HEK293 (cell line): ENCODE measurements at regions not wholly inside any gene's neighbourhood (a gene's known extent, or its start where the extent isn't known, plus 50 kb on each side); places are given as distances from the start of the nearest gene placed in this dataset.

Experiments used
- CTCF ChIP-seq: fragments of 450-650 bp; formaldehyde crosslinking; IDR thresholded peaks from 2 replicates; pipeline ENCODE4 v1.5.1; 2016; ENCODE audit warnings: missing biosample characterization, missing genetic modification characterization
- GLI4 ChIP-seq: fragments of 450-650 bp; formaldehyde crosslinking; IDR thresholded peaks from 2 replicates; pipeline ENCODE4 v1.5.1; 2016; ENCODE audit warnings: missing biosample characterization, missing genetic modification characterization
- HOXC10 ChIP-seq: sonication (generic); formaldehyde crosslinking; IDR thresholded peaks from 2 replicates; pipeline ENCODE4 v1.8.1; 2023; ENCODE audit warnings: mild to moderate bottlenecking, missing genetic modification reagents
- PATZ1 ChIP-seq: fragments of 450-650 bp; formaldehyde crosslinking; IDR thresholded peaks from 2 replicates; pipeline ENCODE4 v1.5.1; 2016; ENCODE audit warnings: missing biosample characterization, missing genetic modification characterization
- YY1 ChIP-seq: fragments of 450-650 bp; formaldehyde crosslinking; IDR thresholded peaks from 2 replicates; pipeline ENCODE4 v1.5.1; 2018; ENCODE audit warnings: missing biosample characterization, missing genetic modification characterization
- ZBTB21 ChIP-seq: fragments of 450-650 bp; formaldehyde crosslinking; IDR thresholded peaks from 2 replicates; pipeline ENCODE4 v1.5.1; 2017; ENCODE audit warnings: missing biosample characterization, missing genetic modification characterization
- ZFHX2 ChIP-seq: fragments of 450-650 bp; formaldehyde crosslinking; conservative IDR thresholded peaks from 2 replicates; pipeline ENCODE4 v1.5.1; 2016; ENCODE audit warnings: missing biosample characterization, missing genetic modification characterization
- ZNF214 ChIP-seq: fragments of 450-650 bp; formaldehyde crosslinking; IDR thresholded peaks from 2 replicates; pipeline ENCODE4 v1.5.1; 2017; ENCODE audit warnings: missing biosample characterization, mild to moderate bottlenecking, missing genetic modification characterization, borderline replicate concordance
- ZNF449 ChIP-seq: fragments of 450-650 bp; formaldehyde crosslinking; IDR thresholded peaks from 2 replicates; pipeline ENCODE4 v1.5.1; 2017; ENCODE audit warnings: missing biosample characterization, mild to moderate bottlenecking, missing genetic modification characterization, moderate library complexity
- ZNF488 ChIP-seq: fragments of 450-650 bp; formaldehyde crosslinking; IDR thresholded peaks from 2 replicates; pipeline ENCODE4 v1.5.1; 2016; ENCODE audit warnings: missing biosample characterization, missing genetic modification characterization
- ZNF776 ChIP-seq: fragments of 450-650 bp; formaldehyde crosslinking; IDR thresholded peaks from 2 replicates; pipeline ENCODE4 v1.5.0; 2017; ENCODE audit warnings: missing biosample characterization, missing genetic modification characterization, borderline replicate concordance
- TF ChIP-seq, protein P1 (sequence below): fragments of 450-650 bp; formaldehyde crosslinking; IDR thresholded peaks from 2 replicates; pipeline ENCODE4 v1.5.1; 2016; ENCODE audit warnings: missing biosample characterization, missing genetic modification characterization, borderline replicate concordance
- TF ChIP-seq, protein P2 (sequence below): fragments of 450-650 bp; formaldehyde crosslinking; IDR thresholded peaks from 2 replicates; pipeline ENCODE4 v1.5.1; 2017; ENCODE audit warnings: missing biosample characterization, missing genetic modification characterization

DNA sequence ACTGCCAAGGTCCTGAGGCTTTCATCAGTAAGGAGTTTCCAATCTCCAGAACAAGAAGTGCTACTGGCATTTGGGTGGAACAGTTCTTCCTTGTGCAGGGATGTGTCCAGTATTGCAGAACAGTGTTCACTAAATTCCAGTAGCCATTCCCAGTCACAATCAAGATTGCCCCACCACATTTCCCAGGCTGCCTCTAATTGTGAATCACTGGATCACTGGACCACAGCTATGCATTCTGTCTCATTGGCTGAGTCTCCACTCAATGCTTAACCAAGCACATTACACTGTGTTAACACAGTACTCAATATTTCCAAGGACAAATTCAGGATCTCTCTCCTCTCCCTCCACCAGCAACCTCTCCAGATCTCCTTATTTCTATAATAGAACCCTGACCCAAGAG, 160.2 kb upstream of the CCDC150 start:
- no peak for TF ChIP-seq ZNF449 (tag by site-specific recombination)
- TF ChIP-seq, protein P1, sequence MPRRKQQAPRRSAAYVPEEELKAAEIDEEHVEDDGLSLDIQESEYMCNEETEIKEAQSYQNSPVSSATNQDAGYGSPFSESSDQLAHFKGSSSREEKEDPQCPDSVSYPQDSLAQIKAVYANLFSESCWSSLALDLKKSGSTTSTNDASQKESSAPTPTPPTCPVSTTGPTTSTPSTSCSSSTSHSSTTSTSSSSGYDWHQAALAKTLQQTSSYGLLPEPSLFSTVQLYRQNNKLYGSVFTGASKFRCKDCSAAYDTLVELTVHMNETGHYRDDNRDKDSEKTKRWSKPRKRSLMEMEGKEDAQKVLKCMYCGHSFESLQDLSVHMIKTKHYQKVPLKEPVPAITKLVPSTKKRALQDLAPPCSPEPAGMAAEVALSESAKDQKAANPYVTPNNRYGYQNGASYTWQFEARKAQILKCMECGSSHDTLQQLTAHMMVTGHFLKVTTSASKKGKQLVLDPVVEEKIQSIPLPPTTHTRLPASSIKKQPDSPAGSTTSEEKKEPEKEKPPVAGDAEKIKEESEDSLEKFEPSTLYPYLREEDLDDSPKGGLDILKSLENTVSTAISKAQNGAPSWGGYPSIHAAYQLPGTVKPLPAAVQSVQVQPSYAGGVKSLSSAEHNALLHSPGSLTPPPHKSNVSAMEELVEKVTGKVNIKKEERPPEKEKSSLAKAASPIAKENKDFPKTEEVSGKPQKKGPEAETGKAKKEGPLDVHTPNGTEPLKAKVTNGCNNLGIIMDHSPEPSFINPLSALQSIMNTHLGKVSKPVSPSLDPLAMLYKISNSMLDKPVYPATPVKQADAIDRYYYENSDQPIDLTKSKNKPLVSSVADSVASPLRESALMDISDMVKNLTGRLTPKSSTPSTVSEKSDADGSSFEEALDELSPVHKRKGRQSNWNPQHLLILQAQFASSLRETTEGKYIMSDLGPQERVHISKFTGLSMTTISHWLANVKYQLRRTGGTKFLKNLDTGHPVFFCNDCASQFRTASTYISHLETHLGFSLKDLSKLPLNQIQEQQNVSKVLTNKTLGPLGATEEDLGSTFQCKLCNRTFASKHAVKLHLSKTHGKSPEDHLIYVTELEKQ (tag by site-specific recombination), result no peak
- no peak for TF ChIP-seq CTCF (tag by site-specific recombination)
- no peak for TF ChIP-seq HOXC10 (CRISPR knock-in tag)
- TF ChIP-seq ZNF214 (tag by site-specific recombination), result no peak
- TF ChIP-seq GLI4 (tag by site-specific recombination), result no peak
- TF ChIP-seq ZBTB21 (tag by site-specific recombination), result no peak
- TF ChIP-seq, protein P2, sequence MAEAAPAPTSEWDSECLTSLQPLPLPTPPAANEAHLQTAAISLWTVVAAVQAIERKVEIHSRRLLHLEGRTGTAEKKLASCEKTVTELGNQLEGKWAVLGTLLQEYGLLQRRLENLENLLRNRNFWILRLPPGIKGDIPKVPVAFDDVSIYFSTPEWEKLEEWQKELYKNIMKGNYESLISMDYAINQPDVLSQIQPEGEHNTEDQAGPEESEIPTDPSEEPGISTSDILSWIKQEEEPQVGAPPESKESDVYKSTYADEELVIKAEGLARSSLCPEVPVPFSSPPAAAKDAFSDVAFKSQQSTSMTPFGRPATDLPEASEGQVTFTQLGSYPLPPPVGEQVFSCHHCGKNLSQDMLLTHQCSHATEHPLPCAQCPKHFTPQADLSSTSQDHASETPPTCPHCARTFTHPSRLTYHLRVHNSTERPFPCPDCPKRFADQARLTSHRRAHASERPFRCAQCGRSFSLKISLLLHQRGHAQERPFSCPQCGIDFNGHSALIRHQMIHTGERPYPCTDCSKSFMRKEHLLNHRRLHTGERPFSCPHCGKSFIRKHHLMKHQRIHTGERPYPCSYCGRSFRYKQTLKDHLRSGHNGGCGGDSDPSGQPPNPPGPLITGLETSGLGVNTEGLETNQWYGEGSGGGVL (tag by site-specific recombination), result no peak
- TF ChIP-seq YY1 (tag by site-specific recombination), result no peak
- TF ChIP-seq PATZ1 (tag by site-specific recombination), result no peak
- no peak for TF ChIP-seq ZNF776 (tag by site-specific recombination)
- no peak for TF ChIP-seq ZFHX2 (tag by site-specific recombination)
- TF ChIP-seq ZNF488 (tag by site-specific recombination), result no peak
